K562 (cell line): ENCODE measurements at regions not wholly inside any gene's neighbourhood (a gene's known extent, or its start where the extent isn't known, plus 50 kb on each side); places are given as distances from the start of the nearest gene placed in this dataset.

Source experiments
- ATAC-seq: fragments of 200-7000 bp; cut with Tn5 transposase; 3 replicates; pipeline ENCODE4 v1.9.1; 2020; ENCODE audit warnings: moderate library complexity
- BruUV-seq: library from RNA; stranded (reverse); fragments of 400-500 nt; replicated peaks from 2 replicates; lab custom pipeline; 2021; lab: Mats Ljungman, UMichigan
- CTCF ChIA-PET: fragments of 300-600 bp; formaldehyde crosslinking; extraction: SDS; loops from one replicate; lab custom pipeline; 2021; ENCODE audit warnings: low intra/inter-chr PET ratio; lab: Yijun Ruan, JAX
- POLR2A ChIA-PET: fragments of 300-600, 350-650 bp; sonication (Branson Sonifier 250); formaldehyde crosslinking; extraction: SDS; loops from one replicate; lab custom pipeline; 2021; ENCODE audit warnings: antibody characterized with exemption, inconsistent platforms; lab: Yijun Ruan, JAX
- DNase-seq, 4 experiments: peaks; one replicate each; pipeline versions ENCODE4 v3.0.0 to v3.0.0-alpha.2; 2011 to 2018; ENCODE audit warnings: low spot score in 3 of 4, mixed read lengths in 3 of 4; ENCODE audit errors: extremely low read depth in 1 of 4
- FAIRE-seq: peaks from 2 replicates; lab custom pipeline; 2011; peaks lifted over from hg19 to GRCh38; lab: Jason Lieb, UNC
- H2AFZ ChIP-seq: 2 replicates; pipeline ENCODE4 v1.6.0; 2011; ENCODE audit warnings: low read depth, low read length, control low read depth, inconsistent platforms
- H3K27ac ChIP-seq: fragments of 200-600 bp; 3 replicates; pipeline ENCODE4 v1.8.0; 2011; ENCODE audit warnings: low read depth, mild to moderate bottlenecking, control low read depth, inconsistent platforms, low read length, moderate library complexity, mixed read lengths; ENCODE audit errors: extremely low read depth
- H3K27me3 ChIP-seq, 2 experiments: fragments of 300-600 bp in 1 of 2; 2 replicates in 1 of 2; 3 replicates in 1 of 2; pipeline versions ENCODE4 v1.6.0 to v1.8.0; 2011; ENCODE audit warnings: inconsistent platforms in 2 of 2, low read length in 2 of 2, mild to moderate bottlenecking in 1 of 2, mixed read lengths in 1 of 2, moderate library complexity in 1 of 2; ENCODE audit not compliant: control insufficient read depth in 2 of 2, insufficient read depth in 2 of 2
- H3K36me3 ChIP-seq: fragments of 300-600 bp; 3 replicates; pipeline ENCODE4 v1.8.0; 2011; ENCODE audit warnings: mild to moderate bottlenecking, low read length, inconsistent platforms; ENCODE audit not compliant: control insufficient read depth, insufficient read depth
- H3K4me1 ChIP-seq, 2 experiments: fragments of 200-600 bp in 1 of 2; replicated peaks in 1 of 2; 2 replicates in 1 of 2; 3 replicates in 1 of 2; pipeline versions ENCODE4 v1.5.1 to v1.8.0; 2011; ENCODE audit warnings: inconsistent platforms in 2 of 2, low read length in 2 of 2, mild to moderate bottlenecking in 1 of 2, mixed read lengths in 1 of 2, moderate library complexity in 1 of 2; ENCODE audit not compliant: control insufficient read depth in 2 of 2, insufficient read depth in 2 of 2
- H3K4me2 ChIP-seq: 2 replicates; pipeline ENCODE4 v1.6.1; 2011; ENCODE audit warnings: low read length, control low read depth, inconsistent platforms, mixed read lengths; ENCODE audit not compliant: insufficient read depth
- H3K4me3 ChIP-seq: fragments of 200-600 bp; sonication (generic), shearing (Covaris generic); 2 replicates; pipeline ENCODE4 v1.5.1; 2016; ENCODE audit warnings: control low read depth, inconsistent platforms
- H3K79me2 ChIP-seq: fragments of 200-600 bp; 3 replicates; pipeline ENCODE4 v1.8.0; 2011; ENCODE audit warnings: low read length, inconsistent platforms; ENCODE audit not compliant: control insufficient read depth, insufficient read depth
- H3K9ac ChIP-seq, 2 experiments: 2 replicates each; pipeline versions ENCODE4 v1.6.0 to v1.6.1; 2011; ENCODE audit warnings: low read depth in 2 of 2, low read length in 2 of 2, control low read depth in 1 of 2, inconsistent platforms in 1 of 2, mild to moderate bottlenecking in 1 of 2, mixed read lengths in 1 of 2; ENCODE audit not compliant: insufficient read depth in 1 of 2
- H3K9me1 ChIP-seq: one replicate; pipeline ENCODE4 v1.6.0; 2011; ENCODE audit warnings: inconsistent platforms, mild to moderate bottlenecking, low read length, moderate library complexity; ENCODE audit not compliant: control insufficient read depth, insufficient read depth
- H3K9me3 ChIP-seq: replicated peaks from 2 replicates; pipeline ENCODE4 v1.5.1; 2011; ENCODE audit warnings: low read depth, low read length, inconsistent platforms; ENCODE audit not compliant: control insufficient read depth, insufficient read depth
- H4K20me1 ChIP-seq: replicated peaks from 2 replicates; pipeline ENCODE4 v1.6.1; 2011; ENCODE audit warnings: low read length, inconsistent platforms, mixed read lengths; ENCODE audit not compliant: control insufficient read depth, insufficient read depth
- HDAC3 ChIP-seq: fragments of 450-650 bp; IDR thresholded peaks from 2 replicates; pipeline ENCODE4 v1.6.1; 2018; ENCODE audit warnings: borderline replicate concordance, mild to moderate bottlenecking, moderate library complexity; ENCODE audit not compliant: partially characterized antibody
- PCBP1 ChIP-seq: fragments of 200-400 bp; formaldehyde crosslinking; IDR thresholded peaks from 2 replicates; pipeline ENCODE4 v1.6.1; 2018; ENCODE audit warnings: mild to moderate bottlenecking, low read depth, low read length; ENCODE audit not compliant: poor library complexity, severe bottlenecking
- RCOR1 ChIP-seq, 2 experiments: IDR thresholded peaks; 2 replicates each; pipeline ENCODE4 v1.6.1; 2012; ENCODE audit warnings: low read depth in 2 of 2, low read length in 2 of 2, borderline replicate concordance in 1 of 2, improper control_type of control experiment in 1 of 2
- SUPT5H ChIP-seq: fragments of 450-650 bp; IDR thresholded peaks from 2 replicates; pipeline ENCODE4 v1.6.1; 2016
- ZNF217 ChIP-seq: sonication (generic); formaldehyde crosslinking; IDR thresholded peaks from 2 replicates; pipeline ENCODE4 v1.8.0; 2022; ENCODE audit warnings: mild to moderate bottlenecking, missing genetic modification reagents
- ZNF586 ChIP-seq: fragments of 450-650 bp; formaldehyde crosslinking; conservative IDR thresholded peaks from 2 replicates; pipeline ENCODE4 v1.4.0; 2020; ENCODE audit warnings: mild to moderate bottlenecking, moderate library complexity
- in situ Hi-C: fragments of 300-500 bp; cut with MboI; formaldehyde crosslinking; loops from 4 replicates; pipeline ENCODE4 v1.15.0; 2018; ENCODE audit warnings: inconsistent platforms, mixed read lengths
- intact Hi-C: fragments of 100-400 bp; cut with micrococcal nuclease; formaldehyde crosslinking; loops from 2 replicates; pipeline ENCODE4 v1.14.2; 2022
- TF ChIP-seq, protein P1 (sequence below), 2 experiments: fragments of 450-650 bp in 1 of 2; sonication (generic) in 1 of 2; formaldehyde crosslinking in 1 of 2; IDR thresholded peaks; 2 replicates each; pipeline versions ENCODE4 v1.7.1 to v1.9.0; 2016 to 2022; ENCODE audit warnings: inconsistent platforms in 1 of 2, mild to moderate bottlenecking in 1 of 2, missing genetic modification reagents in 1 of 2
- TF ChIP-seq, protein P2 (sequence below): IDR thresholded peaks from 2 replicates; pipeline ENCODE4 v1.6.1; 2014; ENCODE audit warnings: antibody characterized with exemption

DNA sequence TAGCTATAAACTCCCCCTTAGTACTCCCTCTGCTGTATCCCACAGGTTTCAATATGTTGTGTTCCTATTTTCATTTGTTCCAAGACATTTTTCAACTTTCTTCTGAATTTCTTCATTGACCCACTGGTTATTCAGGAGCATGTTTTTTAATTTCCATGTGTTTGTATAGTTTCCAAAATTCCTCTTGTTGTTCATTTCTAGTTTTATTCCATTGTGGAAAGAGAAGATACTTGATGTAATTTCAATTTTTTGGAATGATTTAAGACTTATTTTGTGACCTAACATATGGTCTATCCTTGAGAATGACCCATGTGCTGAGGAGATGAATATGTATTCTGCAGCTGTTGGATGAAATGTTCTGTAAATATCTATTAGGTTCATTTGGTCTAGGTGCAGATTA is 497.2 kb downstream of the BCKDHB start:
- Histone ChIP-seq H3K4me3 (no peak overlapping the region), H3K27ac (no peak overlapping the region), H3K79me2 (no peaks in the 10 kb centered on the region), H3K4me1 (no peaks in the 10 kb centered on the region), H3K36me3 (no peaks in the 10 kb centered on the region), H2AFZ (no peak overlapping the region), H3K9me1 (no peaks in the 10 kb centered on the region), H3K27me3 (no peaks in the 10 kb centered on the region), H3K4me2 (no peak overlapping the region), H4K20me1 (no peaks in the 10 kb centered on the region), H3K9me3 (no peaks in the 10 kb centered on the region), H3K9ac (no peak overlapping the region)
- DNase-seq (no peak), ATAC-seq (no peak), FAIRE-seq (no peak)
- no TSS peak for BruUV-seq
- intact Hi-C loops = no loop called here
- in situ Hi-C loops = no loop called here
- CTCF ChIA-PET = no interaction called here
- POLR2A ChIA-PET = interaction anchor here (0.7 kb wide), 1 partner anchor 128 kb away, joined by 3 read pairs; no protein-coding TSS in a partner anchor
- TF ChIP-seq, protein P1, sequence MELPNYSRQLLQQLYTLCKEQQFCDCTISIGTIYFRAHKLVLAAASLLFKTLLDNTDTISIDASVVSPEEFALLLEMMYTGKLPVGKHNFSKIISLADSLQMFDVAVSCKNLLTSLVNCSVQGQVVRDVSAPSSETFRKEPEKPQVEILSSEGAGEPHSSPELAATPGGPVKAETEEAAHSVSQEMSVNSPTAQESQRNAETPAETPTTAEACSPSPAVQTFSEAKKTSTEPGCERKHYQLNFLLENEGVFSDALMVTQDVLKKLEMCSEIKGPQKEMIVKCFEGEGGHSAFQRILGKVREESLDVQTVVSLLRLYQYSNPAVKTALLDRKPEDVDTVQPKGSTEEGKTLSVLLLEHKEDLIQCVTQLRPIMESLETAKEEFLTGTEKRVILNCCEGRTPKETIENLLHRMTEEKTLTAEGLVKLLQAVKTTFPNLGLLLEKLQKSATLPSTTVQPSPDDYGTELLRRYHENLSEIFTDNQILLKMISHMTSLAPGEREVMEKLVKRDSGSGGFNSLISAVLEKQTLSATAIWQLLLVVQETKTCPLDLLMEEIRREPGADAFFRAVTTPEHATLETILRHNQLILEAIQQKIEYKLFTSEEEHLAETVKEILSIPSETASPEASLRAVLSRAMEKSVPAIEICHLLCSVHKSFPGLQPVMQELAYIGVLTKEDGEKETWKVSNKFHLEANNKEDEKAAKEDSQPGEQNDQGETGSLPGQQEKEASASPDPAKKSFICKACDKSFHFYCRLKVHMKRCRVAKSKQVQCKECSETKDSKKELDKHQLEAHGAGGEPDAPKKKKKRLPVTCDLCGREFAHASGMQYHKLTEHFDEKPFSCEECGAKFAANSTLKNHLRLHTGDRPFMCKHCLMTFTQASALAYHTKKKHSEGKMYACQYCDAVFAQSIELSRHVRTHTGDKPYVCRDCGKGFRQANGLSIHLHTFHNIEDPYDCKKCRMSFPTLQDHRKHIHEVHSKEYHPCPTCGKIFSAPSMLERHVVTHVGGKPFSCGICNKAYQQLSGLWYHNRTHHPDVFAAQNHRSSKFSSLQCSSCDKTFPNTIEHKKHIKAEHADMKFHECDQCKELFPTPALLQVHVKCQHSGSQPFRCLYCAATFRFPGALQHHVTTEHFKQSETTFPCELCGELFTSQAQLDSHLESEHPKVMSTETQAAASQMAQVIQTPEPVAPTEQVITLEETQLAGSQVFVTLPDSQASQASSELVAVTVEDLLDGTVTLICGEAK (IDR thresholded peaks at IDR 0.05) = no peak
- TF ChIP-seq, protein P1 (CRISPR knock-in tag; IDR thresholded peaks at IDR 0.05) = no peak
- no peak for TF ChIP-seq HDAC3
- TF ChIP-seq, protein P2, sequence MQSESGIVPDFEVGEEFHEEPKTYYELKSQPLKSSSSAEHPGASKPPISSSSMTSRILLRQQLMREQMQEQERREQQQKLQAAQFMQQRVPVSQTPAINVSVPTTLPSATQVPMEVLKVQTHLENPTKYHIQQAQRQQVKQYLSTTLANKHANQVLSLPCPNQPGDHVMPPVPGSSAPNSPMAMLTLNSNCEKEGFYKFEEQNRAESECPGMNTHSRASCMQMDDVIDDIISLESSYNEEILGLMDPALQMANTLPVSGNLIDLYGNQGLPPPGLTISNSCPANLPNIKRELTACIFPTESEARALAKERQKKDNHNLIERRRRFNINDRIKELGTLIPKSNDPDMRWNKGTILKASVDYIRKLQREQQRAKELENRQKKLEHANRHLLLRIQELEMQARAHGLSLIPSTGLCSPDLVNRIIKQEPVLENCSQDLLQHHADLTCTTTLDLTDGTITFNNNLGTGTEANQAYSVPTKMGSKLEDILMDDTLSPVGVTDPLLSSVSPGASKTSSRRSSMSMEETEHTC = no peak
- no peak for TF ChIP-seq ZNF217 (CRISPR knock-in tag)
- TF ChIP-seq SUPT5H = no peak
- no peak for TF ChIP-seq RCOR1 (IDR thresholded peaks at IDR 0.05; ENCODE audit: borderline replicate concordance in 1 of 2, low read depth in 2 of 2, low read length in 2 of 2)
- TF ChIP-seq PCBP1 = no peak
- TF ChIP-seq ZNF586 (CRISPR knock-in tag) = no peak
